HG02610 (cell line): ENCODE measurements at regions not wholly inside any gene's neighbourhood (a gene's known extent, or its start where the extent isn't known, plus 50 kb on each side); places are given as distances from the start of the nearest gene placed in this dataset.

ENCODE experiments used
- ATAC-seq: cut with Tn5 transposase; IDR thresholded peaks from one replicate; pipeline ENCODE4 v1.9.1; 2021; ENCODE audit warnings: mild to moderate bottlenecking, moderate library complexity; ENCODE audit not compliant: unreplicated experiment

DNA sequence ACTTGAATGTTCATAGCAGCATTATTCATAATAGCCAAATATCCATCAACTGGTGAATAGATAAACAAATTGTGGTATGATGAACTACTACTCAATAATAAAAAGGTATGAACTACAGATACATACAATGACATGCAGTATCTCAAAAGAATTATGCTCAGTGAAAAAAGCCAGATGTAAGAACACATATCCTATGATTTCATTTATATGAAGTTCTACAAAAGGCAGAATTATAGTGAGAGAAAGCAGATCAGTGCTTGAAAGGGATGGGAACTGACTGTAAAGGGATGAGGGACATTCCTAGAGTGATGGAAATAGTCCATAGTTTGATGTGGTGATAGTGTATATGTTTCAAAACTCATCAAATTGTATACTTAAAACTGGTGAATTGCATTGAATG, 339.0 kb downstream of the ENC1 start:
- no peak for ATAC-seq

DNA sequence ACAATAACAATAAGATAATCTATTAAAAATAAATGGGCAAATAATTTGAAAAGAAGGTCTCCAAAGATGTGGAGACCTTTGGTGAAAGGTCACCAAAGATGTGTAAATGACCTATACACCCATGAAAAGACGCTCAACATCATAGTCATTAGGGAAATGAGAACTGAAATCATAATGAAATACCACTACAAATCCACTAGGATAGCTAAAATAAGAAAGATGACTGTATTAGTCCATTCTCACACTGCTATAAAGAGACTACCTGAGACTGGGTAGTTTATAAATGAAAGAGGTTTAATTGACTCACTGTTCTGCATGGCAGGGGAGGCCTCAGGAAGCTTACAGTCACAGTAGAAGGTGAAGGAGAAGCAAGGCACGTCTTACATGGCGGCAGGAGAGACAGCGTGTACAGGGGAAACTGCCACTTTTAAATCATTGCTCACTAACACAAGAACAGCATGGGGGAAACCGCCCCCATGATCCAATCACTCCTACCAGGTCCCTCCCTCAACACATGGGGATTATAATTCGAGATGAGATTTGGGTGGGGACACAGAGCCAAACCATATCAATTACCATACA, 339.6 kb downstream of the ENC1 start:
- ATAC-seq: no peak

DNA sequence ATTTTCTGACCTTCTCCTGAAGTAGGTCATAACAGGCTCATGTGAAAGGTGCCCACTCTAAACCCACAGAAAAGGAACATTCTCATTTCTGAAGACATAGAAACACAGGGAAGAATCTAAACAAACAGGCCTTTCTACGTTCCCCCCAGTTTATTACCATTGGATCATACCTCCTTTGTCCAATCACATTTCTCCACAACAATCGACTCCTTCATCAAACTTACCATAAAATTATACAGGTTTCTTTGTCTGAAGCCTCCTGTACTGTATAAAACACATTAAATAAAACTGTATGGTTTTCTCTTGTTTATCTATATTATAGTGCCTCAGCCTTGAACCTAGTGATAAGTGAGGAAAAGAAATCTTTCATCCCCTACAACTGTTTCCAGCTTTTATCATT, 340.7 kb downstream of the ENC1 start:
- no peak for ATAC-seq

DNA sequence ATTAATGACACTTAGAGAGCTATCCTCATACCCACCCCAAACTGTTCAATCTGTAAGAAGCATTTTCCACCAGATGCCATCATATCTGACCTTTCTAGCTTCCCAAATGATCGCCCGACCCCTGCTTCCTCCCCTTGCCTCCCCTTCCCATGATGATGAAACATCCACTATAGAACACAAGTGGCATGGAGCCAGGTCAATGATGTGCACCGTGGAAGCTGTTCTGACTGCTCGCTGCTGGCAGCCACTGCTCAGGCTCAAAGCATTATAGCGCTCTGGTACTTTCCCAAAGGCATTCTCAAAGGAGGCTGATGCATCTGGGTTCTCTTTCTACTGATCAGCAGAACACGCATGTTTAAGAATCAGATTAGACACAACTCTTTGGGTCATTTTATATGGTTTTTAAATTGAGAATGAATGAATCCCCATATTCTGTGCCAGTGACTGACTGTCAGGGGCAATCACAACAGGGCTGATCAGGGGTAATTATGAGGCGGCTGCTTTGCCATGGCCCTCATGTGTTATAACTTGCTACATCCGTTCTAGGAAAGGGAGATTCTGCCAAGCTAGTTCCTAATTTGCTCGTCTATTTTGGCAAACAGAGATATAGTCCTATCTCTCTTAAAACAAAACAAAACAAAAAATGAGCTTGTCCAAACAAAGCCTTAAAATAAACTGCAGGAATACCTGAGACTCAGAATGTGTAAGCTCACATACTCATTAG, 343.7 kb downstream of the ENC1 start:
- ATAC-seq: no peak

DNA sequence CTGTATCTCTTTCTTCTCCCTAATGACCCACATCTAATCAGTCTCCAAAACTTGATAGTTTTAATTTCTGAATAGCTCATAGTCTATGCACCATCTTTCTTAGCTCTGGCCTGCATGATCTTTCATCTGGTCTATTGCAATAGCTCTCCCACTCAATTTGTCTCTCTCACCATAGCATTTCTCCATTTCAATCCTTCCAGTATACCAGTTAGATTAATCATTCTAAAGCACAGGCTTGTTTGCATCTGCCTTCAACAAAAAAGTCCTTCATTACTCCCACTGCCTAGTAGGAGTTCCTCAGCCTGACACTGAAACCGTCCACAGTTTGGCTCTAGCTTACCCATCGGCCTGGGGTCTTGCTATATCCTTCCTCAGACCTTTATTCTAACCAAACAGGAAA, 344.9 kb downstream of the ENC1 start:
- ATAC-seq: no peak

DNA sequence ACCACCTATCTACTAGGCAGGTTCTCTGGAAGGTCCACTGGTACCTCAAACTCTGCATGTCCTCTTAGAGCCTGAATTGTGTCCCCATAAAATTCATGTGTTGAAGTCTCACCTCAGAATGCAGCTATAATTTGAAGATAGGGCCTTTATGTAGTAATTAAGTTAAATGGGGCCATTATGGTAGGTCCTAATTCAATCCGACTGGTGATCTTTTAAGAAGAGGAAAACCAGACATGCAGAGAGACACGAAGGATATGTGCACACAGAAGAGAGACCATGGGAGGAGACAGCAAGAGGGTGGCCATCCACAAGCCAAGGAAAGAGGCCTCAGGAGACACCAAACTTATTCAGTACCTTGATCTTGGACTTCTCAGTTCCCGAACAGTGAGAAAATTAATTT, 345.4 kb downstream of the ENC1 start:
- ATAC-seq: no peak

DNA sequence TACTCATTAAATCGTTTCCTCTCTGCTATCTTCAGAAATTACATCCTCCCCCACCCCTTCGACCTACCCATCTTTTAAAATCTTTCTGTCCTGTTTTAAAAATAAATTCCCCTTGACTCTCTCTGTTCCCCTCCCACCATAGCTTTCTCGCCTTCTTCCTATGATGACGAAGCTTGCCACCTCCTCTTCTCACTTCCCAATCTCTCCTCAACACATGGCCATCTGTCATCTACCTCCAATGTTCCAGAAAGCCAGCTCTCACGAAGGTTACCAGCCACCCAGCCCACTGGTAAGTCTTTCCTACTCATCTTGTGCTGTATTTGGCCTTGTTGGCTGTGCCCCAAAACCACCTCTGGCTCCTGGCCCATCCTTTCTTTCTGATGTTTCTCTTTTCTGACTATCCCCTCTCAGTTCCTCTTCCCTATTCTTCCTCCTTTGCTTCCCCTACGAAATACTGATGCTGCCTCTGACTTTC, 346.3 kb downstream of the ENC1 start:
- peak; percentile 66 for ATAC-seq

DNA sequence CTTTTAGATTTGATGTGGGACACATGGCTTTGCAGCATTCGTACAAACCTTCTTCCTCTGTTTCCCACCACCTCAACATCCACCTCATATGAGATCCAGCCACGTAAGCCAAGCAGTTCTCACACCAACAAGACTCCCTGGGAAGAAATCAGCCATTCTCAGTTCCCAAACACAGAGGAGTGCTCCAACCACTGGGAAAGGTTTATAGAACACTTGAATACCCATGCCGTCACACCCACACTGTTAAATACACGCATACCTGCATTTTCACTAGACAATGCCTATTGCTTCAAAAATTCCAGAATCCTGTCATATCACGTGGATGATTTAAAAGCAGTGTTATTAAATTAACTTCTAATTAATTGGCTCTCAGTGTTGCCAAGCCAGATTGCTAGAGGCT, 347.3 kb downstream of the ENC1 start:
- no peak for ATAC-seq

DNA sequence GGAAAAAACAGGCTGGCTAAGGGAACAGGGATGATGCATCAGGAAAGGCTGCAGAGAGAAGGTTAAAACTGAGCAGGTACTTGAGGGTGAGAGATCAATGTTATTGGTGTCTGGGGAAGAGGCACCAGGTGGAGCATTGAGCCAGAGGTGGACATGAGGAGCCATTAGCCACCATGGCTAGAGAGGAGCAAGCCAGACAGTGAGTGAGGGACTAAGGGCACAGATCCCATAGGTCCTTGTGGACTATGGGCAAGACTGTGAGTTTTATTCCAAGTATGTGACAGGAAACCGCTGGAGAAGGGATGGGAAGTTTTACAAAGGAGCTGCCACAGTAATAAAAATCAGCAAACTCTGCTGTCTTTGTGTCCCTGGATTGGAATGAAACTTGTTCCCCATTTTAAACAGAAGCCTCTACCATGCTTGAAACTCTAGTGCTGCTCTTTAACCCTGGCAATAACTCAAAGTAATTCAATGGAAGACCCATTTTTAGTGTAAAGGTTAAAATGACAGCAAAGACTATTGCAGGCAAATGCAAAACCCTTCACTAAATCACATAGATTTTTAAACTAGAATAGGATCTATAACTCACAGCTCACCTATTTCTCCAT, 349.8 kb downstream of the ENC1 start:
- ATAC-seq: no peak

DNA sequence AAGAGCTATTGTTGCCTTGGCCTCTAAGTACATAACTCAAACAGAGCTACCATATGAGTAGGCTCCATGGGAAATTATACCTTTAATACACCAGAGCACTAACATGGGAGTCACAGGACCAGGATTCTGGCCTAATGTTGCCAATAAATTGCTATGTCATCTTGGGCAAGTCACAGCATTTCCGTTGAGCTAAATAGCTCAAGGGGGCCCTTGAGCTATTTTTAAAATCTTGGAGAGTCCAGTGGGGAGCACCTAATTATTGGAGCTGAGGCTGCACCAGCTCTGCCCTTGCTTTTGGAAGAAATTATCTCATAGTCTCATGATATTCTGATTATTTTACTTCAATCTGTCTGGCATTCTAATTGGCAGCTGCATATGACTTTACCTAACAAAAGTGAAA, 350.8 kb downstream of the ENC1 start:
- no peak for ATAC-seq

DNA sequence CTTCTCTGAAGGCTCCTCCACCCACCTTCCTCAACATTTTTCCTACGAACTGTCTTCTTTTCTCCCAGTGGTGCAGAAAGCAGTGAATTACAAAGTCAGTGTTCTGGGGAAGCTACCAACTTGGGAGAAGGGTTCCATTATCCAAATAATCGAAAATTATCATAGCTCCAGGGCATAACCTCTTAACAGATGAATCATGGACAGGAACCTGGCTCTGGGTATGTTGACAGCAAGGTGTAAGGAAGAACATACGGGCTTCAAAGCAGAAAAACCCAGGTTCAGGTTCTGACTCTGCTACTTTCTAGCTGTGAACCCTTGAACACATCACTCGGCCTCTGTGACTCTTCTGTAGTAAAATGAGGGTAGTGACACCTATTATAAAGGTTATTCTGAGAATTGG, 351.3 kb downstream of the ENC1 start:
- no peak for ATAC-seq

DNA sequence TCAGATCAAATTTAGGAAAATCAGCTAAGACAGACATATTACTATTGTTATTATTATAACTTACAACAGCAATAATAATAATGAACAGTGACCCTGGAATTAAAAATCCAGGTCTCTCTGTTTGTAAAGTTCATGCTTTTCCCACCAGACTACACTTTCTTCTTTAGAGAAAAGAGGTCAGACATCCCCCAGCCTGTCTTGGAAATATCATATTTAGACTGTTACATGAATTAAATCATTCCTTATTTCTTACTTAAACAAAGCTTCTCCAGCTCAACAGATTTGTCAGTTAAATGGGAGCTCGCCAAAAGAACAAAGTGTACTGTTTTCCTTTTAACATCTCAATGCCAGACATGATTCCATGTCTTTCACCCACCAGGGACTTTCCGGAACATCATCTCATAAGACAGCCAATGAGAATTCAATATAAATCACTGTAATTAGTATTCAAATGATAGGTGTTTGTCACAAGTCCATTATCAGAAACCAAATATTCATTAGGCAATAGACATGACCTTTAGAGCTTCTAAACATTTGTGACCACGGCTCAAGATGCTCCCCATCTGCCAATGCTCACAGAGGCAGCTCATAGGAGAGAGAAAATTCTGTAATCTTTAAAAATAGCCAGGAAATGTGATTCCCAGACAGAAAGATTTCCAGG, 351.9 kb downstream of the ENC1 start:
- ATAC-seq: no peak

DNA sequence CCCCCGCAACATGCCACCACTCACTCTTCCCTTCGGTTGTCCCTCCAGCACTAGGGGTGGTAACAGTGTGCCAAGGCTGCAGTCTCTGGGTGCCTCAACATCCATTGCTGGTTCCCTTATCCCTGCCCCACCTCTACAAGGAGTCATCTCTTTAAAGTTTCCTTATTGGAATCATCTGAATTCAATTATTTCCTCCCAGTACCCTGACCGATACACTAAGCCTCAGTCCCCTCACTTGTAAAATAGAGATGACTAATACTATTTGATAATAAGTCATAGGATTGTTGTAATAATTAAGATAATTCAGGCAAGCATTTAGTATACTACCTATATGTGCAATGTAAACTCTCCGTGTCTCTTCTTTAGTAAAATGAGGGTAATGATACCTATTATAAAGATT, 352.5 kb downstream of the ENC1 start:
- no peak for ATAC-seq

DNA sequence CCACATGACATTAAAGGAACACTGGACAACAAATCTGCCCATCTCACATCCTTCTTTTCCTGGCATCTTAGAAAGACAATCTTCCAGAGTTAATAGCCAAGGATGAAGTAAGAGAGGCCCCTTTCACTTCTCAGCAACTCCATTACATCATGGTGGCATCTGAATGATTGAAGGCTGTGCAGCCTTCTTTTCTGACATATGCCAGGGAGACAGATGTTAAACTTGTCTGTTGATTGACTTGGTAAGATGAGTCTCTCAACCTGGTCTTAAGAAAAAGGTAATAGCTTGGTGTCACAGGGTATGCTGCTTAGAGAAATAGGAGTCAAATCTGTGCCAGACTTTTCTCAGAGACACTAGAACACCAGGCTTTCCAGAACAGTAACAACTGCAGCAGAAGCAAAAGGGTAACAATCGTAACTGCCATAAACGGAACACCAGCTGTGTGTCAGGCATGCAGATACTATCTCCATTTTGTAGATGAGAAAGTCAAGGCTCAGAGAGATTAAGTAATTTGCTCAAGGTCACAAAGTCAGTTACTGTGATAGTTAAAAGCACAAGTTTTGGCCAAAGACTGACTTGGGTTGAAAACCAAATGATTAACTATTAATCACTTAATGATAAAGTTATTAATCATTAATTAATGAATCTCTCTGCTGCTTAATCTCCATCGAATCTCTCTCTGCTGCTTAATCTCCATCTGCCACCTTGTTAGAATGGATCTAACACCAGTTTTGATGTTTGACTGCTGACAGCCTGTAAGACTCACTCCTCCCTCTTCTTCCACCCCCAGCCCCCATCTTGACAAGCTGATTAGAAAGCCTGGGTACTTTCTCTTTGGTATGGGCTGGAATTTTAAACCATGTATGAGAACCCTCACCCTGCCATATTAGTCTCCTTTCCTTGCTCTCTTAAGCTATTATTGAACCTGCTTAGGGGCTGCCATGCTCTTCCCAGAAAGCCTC, 353.5 kb downstream of the ENC1 start:
- ATAC-seq: no peak

DNA sequence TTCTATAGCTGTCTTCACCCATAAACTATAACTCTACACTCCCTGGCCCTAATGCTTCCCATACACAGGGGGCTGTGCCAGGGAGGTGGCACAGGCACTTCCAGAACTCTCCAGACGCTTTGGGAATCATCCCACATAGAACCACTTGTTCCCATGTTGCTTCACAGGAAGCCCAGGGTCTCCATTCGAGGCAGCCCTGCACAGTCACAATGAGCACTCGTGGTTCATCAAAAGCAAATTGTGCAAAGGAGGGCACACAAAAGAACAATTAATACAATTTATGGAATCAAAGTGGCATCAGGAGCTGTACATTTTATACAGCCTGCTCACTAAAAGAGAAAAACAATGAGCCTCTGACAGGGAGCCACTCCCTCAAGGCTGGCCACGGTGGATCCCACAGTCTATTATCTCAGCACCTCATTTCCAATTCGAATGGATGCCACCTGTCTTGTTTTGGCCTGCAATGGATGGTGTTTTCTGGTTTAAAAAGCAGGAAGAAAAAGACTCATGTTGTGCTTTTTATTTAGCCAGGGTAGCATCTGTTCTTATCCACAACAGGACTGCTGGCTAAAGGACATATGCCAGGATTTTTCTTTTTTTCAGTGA, 354.8 kb downstream of the ENC1 start:
- ATAC-seq: no peak

DNA sequence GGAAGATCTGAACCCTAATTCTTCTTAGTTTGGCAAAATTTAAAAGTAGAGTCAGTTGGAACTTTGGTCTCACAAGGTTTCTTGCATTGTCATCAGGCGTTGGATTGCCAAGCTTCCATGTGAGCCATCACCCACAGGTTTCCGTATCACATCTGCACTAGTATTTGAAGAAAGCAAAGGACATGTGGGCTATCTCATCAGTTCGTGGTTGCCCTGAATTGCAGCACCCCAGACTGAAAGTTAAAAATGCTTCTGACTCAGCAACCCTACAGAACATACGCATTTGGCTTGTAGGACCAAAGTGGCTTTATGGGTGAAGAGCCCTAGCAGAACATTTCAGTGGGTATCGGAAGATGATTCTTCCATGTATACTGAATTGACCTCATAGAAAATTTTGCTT, 358.0 kb downstream of the ENC1 start:
- ATAC-seq: no peak

DNA sequence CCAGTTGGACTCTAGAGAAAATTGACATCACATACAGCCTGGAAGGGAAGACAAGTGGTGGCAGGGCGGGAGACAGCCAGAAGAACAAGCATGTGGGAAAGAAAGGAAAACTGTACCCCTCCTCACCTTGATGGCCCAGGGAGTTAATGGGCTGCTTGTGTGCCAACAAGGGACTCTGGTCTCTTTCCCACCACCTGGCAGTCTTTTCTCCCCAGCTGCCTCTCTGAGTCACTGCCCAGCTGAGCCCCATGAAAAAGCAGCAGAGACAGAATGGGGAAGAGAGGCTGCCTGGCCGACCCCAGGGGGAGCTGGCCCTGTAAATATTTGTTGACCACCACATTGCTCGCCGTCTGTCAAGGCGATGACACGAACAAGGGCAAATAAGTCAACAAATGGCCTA, 359.4 kb downstream of the ENC1 start:
- no peak for ATAC-seq

DNA sequence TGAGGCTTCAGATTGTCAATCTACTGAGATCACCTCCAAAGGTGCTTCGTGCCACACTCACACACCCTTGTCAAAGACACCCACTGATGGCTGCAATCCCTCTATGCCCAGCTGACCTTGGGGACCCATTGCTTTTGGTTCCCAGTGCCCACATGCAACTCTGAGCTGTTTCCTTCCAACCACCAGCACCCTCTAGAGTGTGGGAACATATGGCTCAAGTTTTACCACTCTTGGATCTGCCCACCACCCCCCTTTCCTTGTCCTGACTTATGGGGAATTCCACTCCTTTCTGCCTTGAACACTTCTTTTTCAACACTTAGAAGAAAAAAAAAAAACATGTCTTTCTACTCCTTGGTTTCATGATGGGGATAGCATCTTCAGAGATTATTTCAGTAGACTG, 360.2 kb downstream of the ENC1 start:
- no peak for ATAC-seq

DNA sequence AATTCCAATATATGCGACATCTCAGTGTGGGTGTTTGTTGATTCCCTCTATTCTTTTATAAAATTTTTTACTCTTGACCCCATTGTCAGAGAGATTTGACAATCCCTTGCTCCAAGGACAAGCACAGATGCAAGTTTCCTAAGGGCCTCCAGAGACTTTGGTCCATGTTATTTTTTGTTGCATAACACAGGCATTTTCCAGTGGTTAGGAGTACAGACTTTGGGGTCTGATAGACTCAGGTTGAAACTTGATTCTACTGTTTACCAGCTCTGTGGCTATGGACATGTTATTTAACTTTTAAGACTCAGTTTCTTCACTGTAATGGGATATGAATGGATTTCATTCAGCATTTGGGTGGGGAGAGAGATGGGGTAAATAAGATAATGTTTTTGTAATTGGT, 361.3 kb downstream of the ENC1 start:
- ATAC-seq: no peak

DNA sequence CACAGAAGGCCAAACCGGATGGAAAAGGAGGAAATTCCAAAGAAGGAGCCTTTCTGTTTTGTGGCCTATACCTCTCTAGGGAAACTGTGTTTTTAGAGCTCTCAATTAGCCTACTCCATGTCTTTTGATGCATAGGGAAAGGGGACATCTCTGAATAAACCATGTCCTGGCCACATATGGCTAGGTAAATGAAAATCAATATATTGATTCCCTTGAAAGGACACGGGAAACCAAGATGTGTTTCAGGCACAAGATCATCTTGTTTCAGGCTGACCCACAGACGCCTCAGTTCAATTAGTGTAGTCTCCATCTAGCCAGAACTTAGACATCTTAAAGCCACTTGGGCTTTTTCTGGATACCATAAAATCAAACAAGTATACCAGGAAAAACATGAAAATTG, 363.1 kb downstream of the ENC1 start:
- ATAC-seq: no peak
